SU-DHL-6 (cell line): ENCODE measurements at regions not wholly inside any gene's neighbourhood (a gene's known extent, or its start where the extent isn't known, plus 50 kb on each side); places are given as distances from the start of the nearest gene placed in this dataset.

Experiments
- H2AFZ ChIP-seq: fragments of 200-600 bp; sonication (generic); 2 replicates; pipeline ENCODE4 v1.6.1; 2014; ENCODE audit warnings: low read depth, mild to moderate bottlenecking, moderate library complexity, mixed read lengths, antibody characterized with exemption, low read length; ENCODE audit not compliant: severe bottlenecking
- H3F3A ChIP-seq: fragments of 200-600 bp; shearing (Covaris generic); 2 replicates; pipeline ENCODE4 v1.6.0; 2016; ENCODE audit warnings: antibody characterized with exemption, mild to moderate bottlenecking; ENCODE audit not compliant: insufficient read depth
- H3K27ac ChIP-seq: fragments of 200-600 bp; sonication (generic); 2 replicates; pipeline ENCODE4 v1.5.1; 2016; ENCODE audit warnings: low read depth, mild to moderate bottlenecking, low read length, moderate library complexity, mixed read lengths
- H3K27me3 ChIP-seq: fragments of 200-600 bp; sonication (generic), shearing (Covaris generic); 2 replicates; pipeline ENCODE4 v1.6.0; 2014; ENCODE audit warnings: mild to moderate bottlenecking, low read length
- H3K36me3 ChIP-seq: fragments of 200-600 bp; sonication (generic); 2 replicates; pipeline ENCODE4 v1.6.1; 2014; ENCODE audit warnings: mild to moderate bottlenecking, low read length, mixed read lengths
- H3K4me2 ChIP-seq: fragments of 300-600, 200-600 bp; shearing (Covaris generic), sonication (generic); 2 replicates; pipeline ENCODE4 v1.6.0; 2014; ENCODE audit warnings: low read length, low read depth, mild to moderate bottlenecking; ENCODE audit not compliant: poor library complexity, severe bottlenecking
- H3K4me3 ChIP-seq: fragments of 200-600 bp; sonication (generic); 2 replicates; pipeline ENCODE4 v1.5.1; 2014; ENCODE audit warnings: antibody characterized with exemption, low read length, mild to moderate bottlenecking, mixed read lengths; ENCODE audit not compliant: insufficient read depth, poor library complexity, severe bottlenecking
- H3K79me2 ChIP-seq: fragments of 200-600 bp; sonication (generic); 2 replicates; pipeline ENCODE4 v1.6.1; 2014; ENCODE audit warnings: mild to moderate bottlenecking, low read length, moderate library complexity; ENCODE audit not compliant: insufficient read depth
- H3K9ac ChIP-seq: fragments of 200-600 bp; sonication (generic); 2 replicates; pipeline ENCODE4 v1.7.0; 2014; ENCODE audit warnings: mild to moderate bottlenecking, low read length
- H3K9me2 ChIP-seq: fragments of 200-600 bp; sonication (generic); replicated peaks from 2 replicates; pipeline ENCODE4 v1.6.1; 2014; ENCODE audit warnings: low read length; ENCODE audit not compliant: insufficient read depth
- H3K9me3 ChIP-seq: fragments of 200-600 bp; sonication (generic); 2 replicates; pipeline ENCODE4 v1.6.1; 2014; ENCODE audit warnings: low read length, mixed read lengths; ENCODE audit not compliant: insufficient read depth
- H4K20me1 ChIP-seq: fragments of 200-600 bp; sonication (generic); 2 replicates; pipeline ENCODE4 v1.6.1; 2014; ENCODE audit warnings: low read depth, mild to moderate bottlenecking, antibody characterized with exemption, low read length, moderate library complexity, mixed read lengths
- EZH2phosphoT487 ChIP-seq: fragments of 200-600 bp; sonication (generic), shearing (Covaris generic); conservative IDR thresholded peaks from 2 replicates; pipeline ENCODE4 v1.6.1; 2018; ENCODE audit warnings: mild to moderate bottlenecking, antibody characterized with exemption, low read length, moderate library complexity, mixed read lengths
- TF ChIP-seq, protein P1 (sequence below): fragments of 200-600 bp; sonication (generic); IDR thresholded peaks from one replicate; pipeline ENCODE4 v1.5.1; 2017; ENCODE audit warnings: antibody characterized with exemption, mild to moderate bottlenecking, low read length, moderate library complexity; ENCODE audit not compliant: insufficient read depth, poor library complexity, severe bottlenecking

DNA sequence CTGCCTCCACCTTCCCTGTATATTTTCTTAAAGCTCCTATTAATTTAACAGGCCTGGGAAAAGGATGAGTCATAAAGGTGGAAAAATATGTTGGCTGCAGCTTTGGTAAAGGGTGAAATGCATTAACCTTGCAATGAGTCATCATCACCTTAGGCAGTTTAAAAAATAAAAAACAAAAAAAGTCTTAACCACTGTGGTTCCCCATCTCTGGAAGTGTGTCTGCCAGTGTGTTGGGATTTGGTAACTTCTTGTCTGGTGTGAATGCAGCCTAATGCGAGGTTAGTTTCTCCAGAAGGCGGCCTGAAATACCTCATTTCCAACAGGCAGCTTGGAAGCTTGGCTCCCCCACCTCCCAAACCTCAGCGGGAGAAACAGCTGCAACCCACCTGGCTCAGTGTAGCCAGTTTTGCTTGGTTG, 265.3 kb upstream of the GAS1 start:
- Histone ChIP-seq H3K9me3 (no peaks in the 10 kb centered on the region), H4K20me1 (no peaks in the 10 kb centered on the region), H3K36me3 (no peaks in the 10 kb centered on the region), H3K4me2 (no peak overlapping the region), H3K27me3 (no peaks in the 10 kb centered on the region), H3K4me3 (no peak overlapping the region), H3K27ac (no peak overlapping the region), H3K9me2 (no peaks in the 10 kb centered on the region), H3F3A (no peaks in the 10 kb centered on the region), H3K9ac (no peak overlapping the region), H2AFZ (no peak overlapping the region), H3K79me2 (no peaks in the 10 kb centered on the region)
- no peak for TF ChIP-seq EZH2phosphoT487
- TF ChIP-seq, protein P1, sequence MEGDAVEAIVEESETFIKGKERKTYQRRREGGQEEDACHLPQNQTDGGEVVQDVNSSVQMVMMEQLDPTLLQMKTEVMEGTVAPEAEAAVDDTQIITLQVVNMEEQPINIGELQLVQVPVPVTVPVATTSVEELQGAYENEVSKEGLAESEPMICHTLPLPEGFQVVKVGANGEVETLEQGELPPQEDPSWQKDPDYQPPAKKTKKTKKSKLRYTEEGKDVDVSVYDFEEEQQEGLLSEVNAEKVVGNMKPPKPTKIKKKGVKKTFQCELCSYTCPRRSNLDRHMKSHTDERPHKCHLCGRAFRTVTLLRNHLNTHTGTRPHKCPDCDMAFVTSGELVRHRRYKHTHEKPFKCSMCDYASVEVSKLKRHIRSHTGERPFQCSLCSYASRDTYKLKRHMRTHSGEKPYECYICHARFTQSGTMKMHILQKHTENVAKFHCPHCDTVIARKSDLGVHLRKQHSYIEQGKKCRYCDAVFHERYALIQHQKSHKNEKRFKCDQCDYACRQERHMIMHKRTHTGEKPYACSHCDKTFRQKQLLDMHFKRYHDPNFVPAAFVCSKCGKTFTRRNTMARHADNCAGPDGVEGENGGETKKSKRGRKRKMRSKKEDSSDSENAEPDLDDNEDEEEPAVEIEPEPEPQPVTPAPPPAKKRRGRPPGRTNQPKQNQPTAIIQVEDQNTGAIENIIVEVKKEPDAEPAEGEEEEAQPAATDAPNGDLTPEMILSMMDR, result no peak

DNA sequence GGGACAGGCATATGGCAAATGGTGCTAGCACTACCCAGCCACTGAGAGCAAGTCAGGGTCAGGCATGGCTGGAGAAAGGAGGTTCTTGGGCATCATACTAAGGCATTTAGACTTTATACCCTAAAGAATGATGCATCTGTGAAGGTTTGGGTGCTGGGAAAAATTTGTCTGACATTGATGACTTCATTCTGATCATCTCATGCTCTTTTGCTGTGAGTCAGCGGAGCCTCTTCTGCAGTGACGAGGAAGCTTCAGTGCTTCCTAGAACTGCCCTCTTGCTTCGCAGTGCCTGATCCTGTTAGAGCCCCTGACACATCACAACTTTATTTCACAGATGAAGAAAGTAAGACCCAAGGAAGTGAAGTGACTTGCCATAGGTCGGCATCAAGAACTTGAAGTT, 266.6 kb upstream of the GAS1 start:
- H3K4me3 ChIP-seq, result no peak overlapping the region
- H2AFZ ChIP-seq, result no peak overlapping the region
- no peaks in the 10 kb centered on the region for H4K20me1 ChIP-seq
- H3K9ac ChIP-seq, result no peak overlapping the region
- H3K27me3 ChIP-seq, result no peaks in the 10 kb centered on the region
- H3K36me3 ChIP-seq, result no peaks in the 10 kb centered on the region
- H3K9me3 ChIP-seq, result no peaks in the 10 kb centered on the region
- no peaks in the 10 kb centered on the region for H3K9me2 ChIP-seq
- no peak overlapping the region for H3K27ac ChIP-seq
- H3K4me2 ChIP-seq, result no peak overlapping the region
- TF ChIP-seq, protein P1, result no peak
- H3K79me2 ChIP-seq, result no peaks in the 10 kb centered on the region
- no peaks in the 10 kb centered on the region for H3F3A ChIP-seq

DNA sequence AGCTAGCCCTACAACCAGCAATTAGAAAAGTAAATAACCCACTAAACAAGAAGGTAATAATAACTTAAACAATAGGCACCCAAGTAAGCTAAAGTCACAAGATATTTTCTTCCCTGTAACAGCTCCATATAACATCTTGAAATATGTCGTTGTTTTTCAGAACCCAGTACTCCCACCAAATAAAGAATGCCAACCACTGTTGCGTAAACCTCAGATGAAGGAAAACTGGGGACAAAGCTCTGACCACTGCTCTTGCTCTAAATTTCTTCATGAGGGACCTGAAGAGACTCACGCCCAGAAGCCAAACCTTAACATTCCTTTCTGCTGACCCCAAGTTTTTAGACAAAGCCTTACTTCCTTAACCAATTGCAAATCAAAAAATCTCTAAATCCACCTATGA, 267.7 kb upstream of the GAS1 start:
- H3K27me3 ChIP-seq, result no peaks in the 10 kb centered on the region
- no peaks in the 10 kb centered on the region for H3K9me3 ChIP-seq
- H3K9ac ChIP-seq, result no peak overlapping the region
- H3K36me3 ChIP-seq, result no peaks in the 10 kb centered on the region
- no peak overlapping the region for H3K27ac ChIP-seq
- no peaks in the 10 kb centered on the region for H3K79me2 ChIP-seq
- no peak for TF ChIP-seq EZH2phosphoT487
- TF ChIP-seq, protein P1, result no peak
- H3K9me2 ChIP-seq, result no peaks in the 10 kb centered on the region
- H4K20me1 ChIP-seq, result no peaks in the 10 kb centered on the region
- H3F3A ChIP-seq, result no peaks in the 10 kb centered on the region
- no peak overlapping the region for H3K4me2 ChIP-seq
- no peak overlapping the region for H2AFZ ChIP-seq
- no peak overlapping the region for H3K4me3 ChIP-seq

DNA sequence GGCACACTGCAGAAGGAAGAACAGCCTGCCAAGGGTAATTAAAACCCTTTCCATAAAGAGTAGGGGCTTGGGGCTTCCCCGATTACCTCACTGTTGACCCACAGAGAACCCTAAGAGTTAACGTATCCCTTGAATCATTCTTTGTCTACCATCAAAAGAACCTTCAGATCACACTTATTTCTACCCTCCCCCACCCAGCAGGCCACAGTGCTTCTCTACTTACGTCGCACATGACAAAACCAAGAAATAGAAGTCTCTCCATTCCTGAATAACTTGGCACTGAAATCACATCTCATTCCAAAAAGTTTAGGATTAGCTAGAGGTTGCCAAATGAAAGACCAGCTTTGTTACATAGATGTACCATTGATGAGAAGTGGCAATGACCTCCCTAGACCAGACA, 268.7 kb upstream of the GAS1 start:
- Histone ChIP-seq H2AFZ (no peak overlapping the region), H4K20me1 (no peaks in the 10 kb centered on the region), H3K27ac (no peak overlapping the region), H3K9ac (no peak overlapping the region), H3K4me3 (no peak overlapping the region), H3K27me3 (no peaks in the 10 kb centered on the region), H3K9me3 (no peaks in the 10 kb centered on the region), H3K4me2 (no peak overlapping the region), H3K79me2 (no peaks in the 10 kb centered on the region), H3K36me3 (no peaks in the 10 kb centered on the region), H3K9me2 (no peaks in the 10 kb centered on the region), H3F3A (no peaks in the 10 kb centered on the region)
- TF ChIP-seq, protein P1, result no peak
- TF ChIP-seq EZH2phosphoT487, result no peak
